ENCODE measurements at regions not wholly inside any gene's neighbourhood (a gene's known extent, or its start where the extent isn't known, plus 50 kb on each side); places are given as distances from the start of the nearest gene placed in this dataset.

DNA sequence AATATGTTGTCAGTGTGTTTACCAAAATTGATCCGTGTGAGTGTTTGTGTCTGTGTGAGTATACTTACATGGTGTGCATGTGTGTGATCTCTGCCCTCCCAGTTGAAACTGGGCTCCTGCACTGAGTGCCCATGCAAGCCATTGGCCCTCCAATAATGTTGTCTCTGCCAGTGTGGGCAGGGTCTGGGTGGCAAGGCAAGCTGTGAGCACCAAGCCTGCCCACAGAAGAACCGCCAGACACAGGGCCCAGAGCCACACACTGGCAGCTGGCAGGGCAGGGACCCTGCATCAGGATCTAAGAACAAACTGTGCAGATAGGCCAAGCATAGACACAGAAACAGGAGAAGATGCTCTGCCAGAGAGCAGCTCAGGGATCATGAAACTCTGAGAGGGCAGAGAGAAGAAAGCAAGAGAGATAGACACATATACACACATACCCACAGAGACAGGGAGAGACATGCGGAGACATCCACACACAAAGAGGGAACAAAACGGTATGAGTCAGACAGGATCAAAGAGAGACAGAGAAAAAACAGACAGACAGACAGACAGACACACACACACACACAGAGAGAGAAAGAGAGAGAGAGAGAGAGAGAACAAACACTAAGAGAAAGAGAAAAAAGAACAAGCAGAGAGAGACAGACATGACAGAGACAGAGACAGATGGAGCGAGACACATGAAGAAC is 555.0 kb downstream of the MID1IP1 start:
- DNase-seq = no peak

- no peak for DNase-seq
Observed at GRCh38 chrX:39360101-39360500, 558.8 kb downstream of the MID1IP1 start.

- DNase-seq = no peak
Observed at GRCh38 chrX:39361736-39362135, 560.5 kb downstream of the MID1IP1 start.

- no peak for DNase-seq
Observed at GRCh38 chrX:39367416-39367815, 566.2 kb downstream of the MID1IP1 start.

DNA sequence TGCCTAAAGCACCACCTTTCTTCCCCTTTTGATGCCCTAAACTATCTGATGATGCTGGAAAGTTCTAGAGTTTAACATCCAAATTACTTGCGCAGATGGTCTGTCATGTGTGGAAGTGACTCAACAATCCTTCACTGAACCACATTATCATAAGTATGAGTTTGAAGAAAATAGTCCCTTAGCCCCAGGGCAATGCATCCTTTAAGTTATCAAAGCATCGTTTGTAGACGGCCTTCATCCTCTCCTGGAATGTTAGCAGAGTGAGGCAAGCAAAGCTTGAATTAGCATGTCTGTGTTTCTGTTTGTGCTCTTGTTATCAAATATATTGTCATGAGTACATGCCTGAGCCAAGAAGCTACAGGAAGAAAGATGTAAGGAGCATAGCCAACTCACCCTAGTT is 570.9 kb downstream of the MID1IP1 start:
- DNase-seq = no peak

DNA sequence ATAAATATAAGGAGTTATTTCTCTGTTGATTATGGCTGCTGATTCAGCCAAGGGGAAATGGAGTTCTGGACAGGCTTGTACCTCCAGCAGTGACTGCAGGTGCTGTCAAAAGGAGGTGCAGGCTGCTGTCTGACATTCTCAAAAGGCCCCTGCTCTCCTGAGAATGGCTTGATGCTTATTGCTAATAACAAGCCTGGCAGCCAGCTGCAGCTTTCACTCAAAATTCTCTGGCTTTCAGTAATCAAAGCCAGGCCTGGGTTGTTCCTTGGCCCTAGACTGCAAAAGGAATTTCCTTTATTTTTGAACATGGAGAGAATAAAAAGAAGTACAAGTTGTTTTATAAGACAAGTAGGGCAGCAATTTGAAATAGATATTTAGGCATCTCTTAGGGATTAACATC is 575.9 kb downstream of the MID1IP1 start:
- no peak for DNase-seq

- no peak for DNase-seq
Observed at GRCh38 chrX:39377773-39378172, 576.5 kb downstream of the MID1IP1 start.

DNA sequence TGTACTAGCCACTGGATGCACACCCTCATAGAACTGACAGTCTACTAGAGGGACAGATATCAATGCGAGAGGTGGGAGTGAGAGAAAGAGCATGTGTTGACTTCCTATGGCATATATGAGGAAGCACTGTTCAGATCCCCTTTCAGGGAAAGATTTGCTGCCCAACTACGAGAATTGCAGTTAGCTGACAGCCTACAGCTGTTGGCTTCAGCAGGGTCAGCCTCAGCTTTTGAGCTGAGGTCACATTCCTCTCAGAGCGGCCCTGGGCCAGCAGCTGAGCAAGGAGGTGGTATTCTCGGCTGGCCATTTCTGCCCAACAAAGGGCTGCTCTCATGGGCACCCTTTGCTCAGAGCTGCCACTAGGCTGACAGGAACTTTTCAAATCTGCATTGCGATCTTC is 580.2 kb downstream of the MID1IP1 start:
- no peak for DNase-seq

DNA sequence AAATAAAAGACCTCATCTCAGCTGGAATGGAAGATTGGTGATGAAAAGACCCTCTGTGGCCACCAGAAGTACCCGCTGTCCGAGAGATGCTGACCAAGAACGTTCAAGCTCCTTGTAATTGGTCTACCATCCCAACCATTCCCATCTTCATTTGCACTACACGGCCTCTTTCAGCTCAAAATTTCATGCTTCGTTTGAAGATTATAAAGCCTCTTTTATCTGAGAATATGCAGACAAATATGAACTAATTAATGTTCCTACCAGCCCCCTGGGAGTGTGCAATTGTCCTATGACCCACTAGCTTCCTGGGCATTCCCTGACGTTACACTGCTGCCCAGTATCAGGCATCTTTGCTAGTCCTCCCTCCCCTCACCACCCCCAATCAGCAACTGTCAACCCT is 583.7 kb downstream of the MID1IP1 start:
- DNase-seq = no peak

- DNase-seq = no peak
Observed at GRCh38 chrX:39388730-39389129, 587.5 kb downstream of the MID1IP1 start.

DNA sequence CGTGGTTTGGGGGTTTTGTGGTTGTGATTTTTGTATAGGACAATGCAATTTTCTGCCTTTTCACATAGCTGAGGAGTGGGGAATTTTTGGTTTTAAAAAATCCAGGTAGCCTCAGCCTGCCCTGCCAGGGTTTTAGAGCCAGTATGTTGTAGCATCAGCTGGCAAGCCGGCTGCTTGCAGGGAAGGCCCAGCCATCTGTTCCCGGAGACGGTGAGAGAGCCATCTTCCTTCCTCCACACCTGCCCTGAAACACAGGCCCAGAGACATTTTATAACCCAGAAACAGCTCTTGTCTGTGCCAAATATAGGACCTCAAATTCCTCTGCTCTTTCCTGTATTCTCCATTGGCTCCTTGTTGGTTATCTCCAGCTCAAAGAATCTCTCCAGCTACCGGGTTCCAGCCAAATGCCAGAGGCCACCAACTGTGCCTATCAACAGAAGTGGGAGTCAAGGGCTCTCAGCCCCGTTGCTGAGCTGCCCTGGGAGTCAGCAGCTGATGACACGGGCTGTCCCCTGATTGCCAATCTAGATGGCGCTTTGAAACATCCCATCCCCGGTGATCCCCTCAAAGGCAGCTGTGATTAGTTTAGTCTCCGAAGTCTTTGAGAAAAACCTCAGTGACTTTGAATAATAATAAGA is 595.2 kb downstream of the MID1IP1 start:
- no peak for DNase-seq

DNA sequence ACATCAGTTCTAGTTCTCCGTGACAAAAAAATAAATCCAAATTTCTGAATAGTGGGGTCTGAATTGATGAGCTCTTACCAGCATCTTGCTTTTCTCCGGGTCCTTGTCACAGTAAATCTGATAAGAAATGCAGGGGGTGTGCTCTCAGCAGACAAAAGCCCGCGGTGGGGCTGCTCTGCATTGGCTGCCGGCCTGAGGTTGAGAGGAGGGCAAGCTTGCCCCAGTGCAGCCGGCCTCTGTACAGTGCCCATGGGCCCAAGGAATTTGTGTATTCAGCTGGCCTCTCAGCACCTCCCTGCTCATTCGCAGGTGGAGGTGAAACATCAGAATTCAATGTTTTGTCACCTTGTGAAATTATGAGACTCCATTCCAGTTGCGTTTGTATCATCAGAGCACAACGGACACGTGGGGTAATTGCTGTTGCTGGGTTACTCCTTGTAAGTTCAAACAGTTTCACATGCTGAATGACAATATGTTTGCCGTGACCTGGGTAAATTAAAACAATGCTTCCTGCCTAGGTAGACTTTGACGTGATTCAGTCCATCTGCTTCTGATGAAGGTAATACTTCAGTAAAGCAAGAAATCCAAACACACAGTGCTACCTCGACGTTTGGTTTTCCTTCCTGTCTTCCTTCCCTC is 596.4 kb downstream of the MID1IP1 start:
- no peak for DNase-seq

- no peak for DNase-seq
Observed at GRCh38 chrX:39398215-39398962, 597.1 kb downstream of the MID1IP1 start.

DNA sequence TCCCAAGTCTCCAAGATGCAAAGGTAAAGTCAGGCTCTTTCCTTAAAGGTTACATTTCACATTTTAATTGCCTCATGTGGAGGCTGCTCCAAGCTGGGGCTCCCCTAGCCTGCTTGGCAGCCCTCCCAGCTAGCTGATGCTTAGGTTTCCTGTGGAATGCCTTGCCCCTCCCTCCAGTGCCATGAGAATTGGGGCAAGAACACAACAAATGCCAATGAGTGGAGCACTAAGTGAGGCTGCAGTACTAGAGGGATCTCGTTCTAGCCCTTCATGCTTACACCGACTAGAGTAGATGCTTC is 597.7 kb downstream of the MID1IP1 start:
- no peak for DNase-seq

DNA sequence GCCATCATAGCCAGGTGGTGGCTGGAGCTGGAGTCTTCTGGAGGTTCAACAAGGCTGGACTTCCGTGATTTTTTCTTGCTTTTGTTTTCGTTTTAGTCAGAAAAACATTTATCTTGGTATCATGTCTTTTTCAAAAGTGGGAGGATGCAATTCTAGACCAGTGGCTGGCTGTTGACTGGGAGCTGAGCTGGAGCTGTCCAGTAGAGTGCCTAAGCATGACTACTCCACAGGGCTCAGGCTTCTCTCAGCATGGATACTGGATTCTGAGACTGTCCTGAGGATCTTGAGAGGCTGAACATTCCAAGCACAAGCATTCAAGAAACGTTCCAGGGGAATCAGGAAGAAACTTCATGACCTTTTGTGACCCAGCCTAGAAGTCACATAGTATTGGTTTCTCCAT is 598.1 kb downstream of the MID1IP1 start:
- no peak for DNase-seq

- DNase-seq = no peak
Observed at GRCh38 chrX:39401483-39402110, 600.3 kb downstream of the MID1IP1 start.

DNA sequence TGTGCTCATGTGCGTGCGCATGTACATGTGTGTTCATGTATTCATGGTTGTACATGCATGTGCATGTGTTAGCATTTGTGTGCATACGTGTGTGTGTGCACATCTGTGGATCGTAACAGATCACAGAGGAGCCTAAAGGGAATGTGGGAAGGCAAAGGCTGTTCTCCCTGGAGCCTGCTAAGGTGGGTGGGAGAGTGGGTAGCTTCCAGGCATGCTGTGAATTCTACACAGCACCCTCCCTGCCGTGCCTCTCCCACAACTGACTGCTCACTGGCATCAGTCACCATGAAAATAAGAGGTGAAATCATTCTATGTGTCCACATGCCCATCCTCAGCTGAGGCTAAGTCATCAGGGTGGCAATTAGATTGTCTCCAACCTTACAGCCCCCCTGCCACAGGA is 600.9 kb downstream of the MID1IP1 start:
- no peak for DNase-seq

- DNase-seq = no peak
Observed at GRCh38 chrX:39406799-39407198, 605.5 kb downstream of the MID1IP1 start.

GRCh38 chrX:39409246-39409917 is 608.1 kb downstream of the MID1IP1 start:
- no peak for DNase-seq

- DNase-seq = no peak
Observed at GRCh38 chrX:39414290-39414854, 613.1 kb downstream of the MID1IP1 start.

GRCh38 chrX:39416547-39417260 is 615.4 kb downstream of the MID1IP1 start:
- no peak for DNase-seq

GRCh38 chrX:39418254-39418704 is 617.0 kb downstream of the MID1IP1 start:
- no peak for DNase-seq
